Uterus (tissue), 3 donors: ENCODE measurements at regions not wholly inside any gene's neighbourhood (a gene's known extent, or its start where the extent isn't known, plus 50 kb on each side); places are given as distances from the start of the nearest gene placed in this dataset.

ENCODE experiments used
- DNase-seq, 2 donors: peaks; one replicate each; pipeline ENCODE4 v3.0.0-alpha.2; 2019 to 2020
- H3K27ac ChIP-seq, 2 donors: fragments of 200-600 bp; sonication (generic); 1 replicate in 1 of 2; 2 replicates in 1 of 2; pipeline ENCODE4 v1.5.1; 2016 to 2018
- H3K27me3 ChIP-seq, 2 donors: fragments of 200-600 bp; sonication (generic); one replicate each; pipeline ENCODE4 v1.5.1; 2018 to 2019; ENCODE audit warnings: control low read depth in 1 of 2
- H3K36me3 ChIP-seq, 2 donors: fragments of 200-600 bp; sonication (generic); one replicate each; pipeline ENCODE4 v1.5.1; 2019; ENCODE audit warnings: control low read depth in 1 of 2
- H3K4me1 ChIP-seq, 2 donors: fragments of 200-600 bp; sonication (generic); one replicate each; pipeline ENCODE4 v1.5.1; 2018 to 2019; ENCODE audit warnings: control low read depth in 1 of 2
- H3K4me3 ChIP-seq, 2 donors: fragments of 200-600 bp; sonication (generic); 1 replicate in 1 of 2; 2 replicates in 1 of 2; pipeline ENCODE4 v1.5.1; 2018 to 2019; ENCODE audit warnings: mild to moderate bottlenecking in 1 of 2
- H3K9me3 ChIP-seq, 2 donors: fragments of 200-600 bp; sonication (generic); one replicate each; pipeline ENCODE4 v1.5.1; 2019; ENCODE audit warnings: control low read depth in 1 of 2
- POLR2A ChIP-seq, 2 donors: fragments of 450-650 bp; IDR thresholded peaks; one replicate each; pipeline ENCODE4 v1.6.1; 2016; ENCODE audit warnings: antibody characterized with exemption in 2 of 2, mild to moderate bottlenecking in 1 of 2, moderate library complexity in 1 of 2
- intact Hi-C: fragments of 100-400 bp; cut with DNase I; formaldehyde crosslinking; loops from one replicate; pipeline ENCODE4 v1.15.1; 2023; ENCODE audit warnings: low total_unique reads
- TF ChIP-seq, protein P1 (sequence below), 4 experiments: fragments of 200-600 bp in 2 of 4; fragments of 450-650 bp in 2 of 4; sonication (generic) in 2 of 4; IDR thresholded peaks; one replicate each; pipeline ENCODE4 v1.5.1; 2016 to 2019; ENCODE audit warnings: antibody characterized with exemption in 4 of 4, mild to moderate bottlenecking in 2 of 4, moderate library complexity in 1 of 4
- donor health status: DM: yes; HTN: yes; CAD: no.

GRCh38 chr2:120401275-120402066 lies 55.5 kb downstream of the INHBB start:
- no peaks in the 10 kb centered on the region for H3K36me3 ChIP-seq
- H3K9me3 ChIP-seq: no peaks in the 10 kb centered on the region
- H3K27ac ChIP-seq: no peak overlapping the region
- no peak for DNase-seq
- no peak for TF ChIP-seq POLR2A (IDR thresholded peaks at IDR 0.05)
- TF ChIP-seq, protein P1, sequence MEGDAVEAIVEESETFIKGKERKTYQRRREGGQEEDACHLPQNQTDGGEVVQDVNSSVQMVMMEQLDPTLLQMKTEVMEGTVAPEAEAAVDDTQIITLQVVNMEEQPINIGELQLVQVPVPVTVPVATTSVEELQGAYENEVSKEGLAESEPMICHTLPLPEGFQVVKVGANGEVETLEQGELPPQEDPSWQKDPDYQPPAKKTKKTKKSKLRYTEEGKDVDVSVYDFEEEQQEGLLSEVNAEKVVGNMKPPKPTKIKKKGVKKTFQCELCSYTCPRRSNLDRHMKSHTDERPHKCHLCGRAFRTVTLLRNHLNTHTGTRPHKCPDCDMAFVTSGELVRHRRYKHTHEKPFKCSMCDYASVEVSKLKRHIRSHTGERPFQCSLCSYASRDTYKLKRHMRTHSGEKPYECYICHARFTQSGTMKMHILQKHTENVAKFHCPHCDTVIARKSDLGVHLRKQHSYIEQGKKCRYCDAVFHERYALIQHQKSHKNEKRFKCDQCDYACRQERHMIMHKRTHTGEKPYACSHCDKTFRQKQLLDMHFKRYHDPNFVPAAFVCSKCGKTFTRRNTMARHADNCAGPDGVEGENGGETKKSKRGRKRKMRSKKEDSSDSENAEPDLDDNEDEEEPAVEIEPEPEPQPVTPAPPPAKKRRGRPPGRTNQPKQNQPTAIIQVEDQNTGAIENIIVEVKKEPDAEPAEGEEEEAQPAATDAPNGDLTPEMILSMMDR (IDR thresholded peaks at IDR 0.05): no peak
- no peak overlapping the region for H3K4me3 ChIP-seq
- H3K4me1 ChIP-seq: no peaks in the 10 kb centered on the region
- intact Hi-C loops: no loop called here
- H3K27me3 ChIP-seq: no peaks in the 10 kb centered on the region

DNA sequence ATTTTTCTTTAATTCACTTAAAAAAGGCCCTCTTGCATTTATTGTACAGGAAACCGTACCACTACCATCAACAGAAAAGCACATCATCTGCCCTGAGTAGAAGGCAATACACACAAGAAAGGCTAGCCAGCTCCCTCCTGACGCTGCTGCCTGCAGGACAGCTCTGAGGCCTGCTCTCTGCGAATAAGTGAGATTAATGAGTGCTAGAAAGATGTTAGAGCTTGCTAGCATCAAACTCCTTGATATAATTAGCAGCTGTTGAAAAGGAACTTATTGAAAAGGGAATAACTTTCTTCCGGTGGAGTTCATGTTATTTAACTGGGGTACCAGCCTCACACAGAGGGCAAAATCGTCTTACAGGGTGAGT lies 56.1 kb downstream of the INHBB start:
- DNase-seq: no peak
- Histone ChIP-seq H3K27ac (no peak overlapping the region), H3K4me1 (no peaks in the 10 kb centered on the region), H3K27me3 (no peaks in the 10 kb centered on the region), H3K4me3 (no peak overlapping the region), H3K36me3 (no peaks in the 10 kb centered on the region), H3K9me3 (no peaks in the 10 kb centered on the region)
- TF ChIP-seq POLR2A (IDR thresholded peaks at IDR 0.05): no peak
- TF ChIP-seq, protein P1 (IDR thresholded peaks at IDR 0.05): no peak
- intact Hi-C loops: no loop called here

DNA sequence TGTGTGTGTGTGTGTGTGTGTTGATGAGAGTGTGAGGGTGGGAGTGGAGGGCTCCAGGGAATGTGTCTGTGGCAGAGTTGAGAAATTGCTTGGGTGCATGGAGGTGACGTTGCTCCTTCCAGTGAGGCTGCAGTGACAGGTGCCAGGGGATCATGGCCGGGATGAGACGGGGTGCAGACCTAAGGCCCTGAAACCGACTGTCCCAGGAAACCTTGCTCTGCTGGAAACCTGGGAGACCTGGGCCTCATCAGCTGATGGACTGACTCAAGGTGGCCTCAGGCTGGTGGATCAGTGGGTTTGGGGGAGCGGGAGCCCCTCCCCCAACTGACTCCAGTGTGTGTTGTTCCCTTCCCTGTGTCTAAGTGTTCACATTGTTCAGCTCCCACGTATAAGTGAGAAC lies 56.6 kb downstream of the INHBB start:
- H3K27ac ChIP-seq: no peak overlapping the region
- DNase-seq: no peak
- no peaks in the 10 kb centered on the region for H3K9me3 ChIP-seq
- intact Hi-C loops: no loop called here
- no peak overlapping the region for H3K4me3 ChIP-seq
- no peak for TF ChIP-seq POLR2A (IDR thresholded peaks at IDR 0.05)
- TF ChIP-seq, protein P1 (IDR thresholded peaks at IDR 0.05): no peak
- H3K4me1 ChIP-seq: no peaks in the 10 kb centered on the region
- H3K27me3 ChIP-seq: no peaks in the 10 kb centered on the region
- no peaks in the 10 kb centered on the region for H3K36me3 ChIP-seq

DNA sequence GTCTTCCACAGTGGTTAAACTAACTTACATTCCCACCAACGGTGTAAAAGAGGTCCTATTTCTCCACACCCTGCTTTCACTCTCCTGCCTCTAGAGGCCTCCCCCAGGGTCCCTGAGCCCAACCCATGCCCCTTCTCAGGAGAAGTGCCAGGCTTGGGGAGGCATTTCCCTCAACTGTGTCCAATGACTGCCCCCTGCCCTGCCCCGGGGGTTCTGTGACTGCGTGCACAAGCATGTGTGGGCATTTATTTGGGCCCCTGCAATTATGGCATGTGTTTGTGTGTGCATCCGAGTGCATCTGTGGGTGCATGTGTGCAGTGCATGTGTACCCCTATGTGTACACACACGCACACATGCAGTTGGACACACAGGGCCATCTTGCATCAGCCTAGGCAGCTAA lies 57.3 kb downstream of the INHBB start:
- Histone ChIP-seq H3K4me3 (no peak overlapping the region), H3K27ac (no peak overlapping the region), H3K27me3 (no peaks in the 10 kb centered on the region), H3K36me3 (no peaks in the 10 kb centered on the region), H3K9me3 (no peaks in the 10 kb centered on the region), H3K4me1 (no peaks in the 10 kb centered on the region)
- DNase-seq: no peak
- intact Hi-C loops: no loop called here
- TF ChIP-seq POLR2A (IDR thresholded peaks at IDR 0.05): no peak
- TF ChIP-seq, protein P1 (IDR thresholded peaks at IDR 0.05): no peak

GRCh38 chr2:120403676-120404075 lies 57.7 kb downstream of the INHBB start:
- Histone ChIP-seq H3K4me1 (no peaks in the 10 kb centered on the region), H3K4me3 (no peak overlapping the region), H3K27ac (no peak overlapping the region), H3K9me3 (no peaks in the 10 kb centered on the region), H3K27me3 (no peaks in the 10 kb centered on the region), H3K36me3 (no peaks in the 10 kb centered on the region)
- TF ChIP-seq, protein P1 (IDR thresholded peaks at IDR 0.05): no peak
- no peak for TF ChIP-seq POLR2A (IDR thresholded peaks at IDR 0.05)
- DNase-seq: no peak
- intact Hi-C loops: no loop called here
